ENCODE measurements at regions not wholly inside any gene's neighbourhood (a gene's known extent, or its start where the extent isn't known, plus 50 kb on each side); places are given as distances from the start of the nearest gene placed in this dataset.
"Not testable (repeated sequence)": the region's sequence is repeated elsewhere in the genome, so short reads cannot be mapped to it uniquely, and the experiment has no call there.

DNA sequence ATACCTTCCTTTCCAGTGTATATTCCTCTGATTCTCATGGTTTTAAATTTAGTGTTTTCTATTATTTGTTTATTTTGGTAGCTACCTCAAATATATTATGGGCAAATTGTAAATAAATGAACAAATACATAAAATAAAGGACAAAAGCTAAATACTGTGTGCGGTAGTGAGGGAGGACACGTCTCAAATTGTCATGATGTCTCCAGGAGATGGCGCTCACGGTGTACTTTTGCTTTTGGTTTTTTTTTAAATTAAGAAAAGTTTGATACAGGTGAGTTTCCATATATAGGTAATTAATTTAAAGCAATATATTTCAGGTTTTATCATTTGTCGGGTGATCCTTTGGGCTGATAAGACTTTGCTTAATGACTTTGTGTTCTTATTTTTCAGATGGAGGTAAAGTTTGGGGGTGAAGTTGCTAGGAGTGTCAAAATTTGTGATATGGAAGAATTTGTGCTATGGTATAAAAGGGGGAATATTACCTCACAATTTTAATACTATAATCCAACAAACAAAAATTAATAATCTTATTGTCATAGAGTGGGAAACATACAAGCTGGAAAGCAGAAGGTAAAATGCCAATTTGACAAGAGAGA is 68.4 kb upstream of the TMEM229A start:
- no peak for DNase-seq

DNA sequence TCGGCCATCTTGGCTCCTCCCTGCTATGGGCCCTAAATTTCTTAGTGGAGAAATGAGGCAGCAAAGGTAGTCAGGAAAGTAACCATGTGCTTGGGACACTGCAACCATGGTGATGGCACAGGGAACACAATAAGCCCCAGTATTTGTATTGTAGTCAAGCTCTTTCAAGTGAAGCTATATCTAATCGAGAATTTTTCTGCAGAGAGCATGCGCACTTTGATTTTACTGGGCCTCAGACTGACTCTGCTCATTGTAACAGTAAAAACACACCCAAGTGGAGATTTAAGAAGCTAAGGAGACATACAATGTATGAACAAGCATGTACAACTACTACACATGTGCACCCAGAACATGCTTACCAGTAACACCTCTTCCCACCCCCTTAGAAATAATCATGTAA is 67.3 kb upstream of the TMEM229A start:
- DNase-seq = no peak

DNA sequence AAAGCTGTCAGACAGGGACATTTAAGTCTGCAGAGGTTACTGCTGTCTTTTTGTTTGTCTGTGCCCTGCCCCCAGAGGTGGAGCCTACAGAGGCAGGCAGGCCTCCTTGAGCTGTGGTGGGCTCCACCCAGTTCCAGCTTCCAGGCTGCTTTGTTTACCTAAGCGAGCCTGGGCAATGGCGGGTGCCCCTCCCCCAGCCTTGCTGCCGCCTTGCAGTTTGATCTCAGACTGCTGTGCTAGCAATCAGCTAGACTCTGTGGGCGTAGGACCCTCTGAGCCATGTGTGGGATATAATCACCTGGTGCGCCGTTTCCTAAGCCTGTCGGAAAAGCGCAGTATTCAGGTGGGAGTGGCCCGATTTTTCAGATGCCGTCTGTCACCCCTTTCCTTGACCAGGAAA is 66.7 kb upstream of the TMEM229A start:
- not testable (repeated sequence) for DNase-seq

DNA sequence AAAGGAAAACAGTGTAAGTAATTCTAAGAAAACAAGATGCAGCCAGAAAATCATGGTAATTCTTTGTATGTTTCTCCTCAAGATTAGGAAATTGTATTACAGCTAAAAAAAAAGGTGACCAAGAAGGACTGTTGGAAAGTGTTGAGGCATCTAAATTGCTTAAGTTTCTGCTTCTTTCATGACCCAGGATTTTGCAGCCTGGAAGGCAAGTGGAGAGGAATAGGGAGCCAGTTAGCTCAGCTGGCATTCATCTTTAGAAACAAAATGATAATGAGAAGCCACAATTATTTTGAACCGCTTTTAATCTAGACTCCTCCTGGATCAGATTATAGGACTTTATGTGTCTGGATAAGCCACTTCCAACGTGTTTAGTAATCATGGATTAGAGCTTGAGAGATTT is 56.8 kb upstream of the TMEM229A start:
- DNase-seq = no peak

DNA sequence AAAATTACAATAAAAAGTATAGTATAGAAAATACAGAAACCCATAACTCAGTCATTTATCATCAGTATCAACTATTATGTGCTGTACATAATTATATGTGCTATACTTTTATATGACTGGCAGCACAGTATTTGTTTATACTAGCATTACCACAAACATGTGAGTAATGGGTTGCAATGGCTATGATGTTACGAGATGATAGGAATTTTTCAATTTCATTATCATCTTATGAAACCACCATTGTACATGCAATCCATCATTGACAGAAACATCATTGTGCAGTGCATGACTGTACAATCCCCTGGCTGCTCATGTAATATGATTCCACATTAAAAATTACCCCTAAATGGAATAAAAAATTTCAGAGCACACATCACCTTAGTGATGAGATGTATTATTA is 55.7 kb upstream of the TMEM229A start:
- DNase-seq = no peak

DNA sequence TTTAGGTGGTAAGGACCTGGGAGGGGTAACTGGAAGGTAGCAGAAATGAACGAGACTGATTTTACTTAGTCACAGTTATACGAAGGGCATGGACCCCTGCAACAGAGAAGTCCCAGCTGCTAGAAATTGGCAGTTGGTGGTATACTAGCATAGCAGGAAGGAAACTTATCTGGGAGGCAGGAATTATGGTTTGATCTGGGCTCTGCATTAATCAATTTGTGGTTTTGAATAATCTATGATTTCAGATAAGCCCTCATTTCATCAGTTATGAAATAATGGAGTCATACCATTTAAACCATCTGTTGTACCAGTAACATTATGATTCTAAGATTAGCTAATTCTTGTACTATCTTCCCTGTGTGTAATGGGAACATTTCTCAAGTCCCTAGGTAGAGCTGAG is 54.0 kb upstream of the TMEM229A start:
- DNase-seq = no peak

DNA sequence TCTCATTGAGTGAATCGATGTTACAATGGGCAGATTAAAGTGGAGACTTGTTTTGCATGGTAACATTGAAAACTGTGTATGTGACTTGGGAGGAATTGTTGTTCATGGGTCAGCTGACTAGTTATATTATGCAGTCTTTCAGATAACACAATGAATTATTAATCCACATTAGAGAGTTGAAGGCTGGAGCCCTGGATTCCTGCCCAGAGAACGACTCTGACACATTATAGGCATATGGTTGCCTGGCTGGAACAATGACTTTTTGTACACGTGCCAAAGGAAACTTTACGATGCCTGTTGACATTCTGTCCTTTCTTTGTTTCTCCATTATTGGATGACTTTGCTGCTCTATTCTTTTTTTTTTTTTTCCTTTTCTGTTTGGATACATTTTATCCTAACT is 52.3 kb upstream of the TMEM229A start:
- no peak for DNase-seq

DNA sequence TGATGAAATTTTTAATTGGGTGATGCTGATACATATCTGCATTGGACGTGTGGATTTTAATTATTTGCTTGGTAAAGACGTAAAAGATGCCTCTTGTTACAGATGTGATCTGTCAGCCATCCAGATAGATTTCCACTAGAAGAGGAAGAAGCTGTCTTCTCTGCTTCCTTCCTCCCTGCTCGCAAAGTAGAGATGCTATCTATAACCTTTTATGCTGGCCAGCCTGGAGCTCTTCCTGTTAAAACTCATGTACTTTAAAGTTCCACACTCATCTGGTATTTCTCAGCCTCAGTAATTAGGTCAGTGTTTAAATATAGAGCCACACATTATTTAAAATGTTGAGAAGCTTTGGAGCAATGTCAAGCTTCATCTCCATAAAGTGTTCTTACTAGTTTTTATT is 51.2 kb upstream of the TMEM229A start:
- DNase-seq = no peak
